ENCODE measurements at regions not wholly inside any gene's neighbourhood (a gene's known extent, or its start where the extent isn't known, plus 50 kb on each side); places are given as distances from the start of the nearest gene placed in this dataset.

DNA sequence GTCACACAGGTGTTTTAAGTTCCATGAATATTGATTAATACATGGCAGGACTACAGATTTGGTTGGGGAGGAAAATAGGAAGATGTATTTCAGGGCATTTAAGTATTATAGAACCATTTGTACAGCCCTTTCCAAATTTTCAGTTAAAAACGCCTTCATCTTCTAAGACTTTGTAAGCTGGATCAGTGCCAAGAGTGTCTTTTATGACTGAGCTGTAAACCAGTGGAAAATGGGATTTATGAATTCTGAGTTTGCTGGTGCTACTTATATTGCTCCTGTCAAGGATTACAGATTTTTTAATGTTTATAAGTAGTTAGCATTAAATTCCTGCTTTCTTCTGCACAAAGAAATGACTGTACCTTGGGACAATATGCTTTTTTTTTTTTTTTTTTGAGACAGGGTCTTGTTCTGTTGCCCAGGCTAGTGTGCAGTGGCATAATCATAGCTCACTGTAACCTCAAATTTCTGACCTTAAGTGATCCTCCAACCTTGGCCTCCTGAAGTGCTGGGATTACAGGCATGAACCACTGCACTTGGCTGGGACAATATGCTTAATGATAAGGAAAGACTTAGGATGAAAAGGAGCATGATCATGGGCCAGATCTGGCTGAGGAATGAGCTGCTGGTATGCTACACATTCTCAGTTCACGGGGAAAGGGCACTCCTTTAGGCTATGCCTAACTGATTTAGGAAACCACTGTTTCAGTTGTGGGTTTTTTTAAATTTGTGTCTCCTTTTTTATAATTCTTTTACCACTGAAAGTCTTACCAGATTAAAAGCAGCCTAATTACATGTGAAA lies 113.6 kb upstream of the MTNR1B start:
- TF ChIP-seq, protein P1, sequence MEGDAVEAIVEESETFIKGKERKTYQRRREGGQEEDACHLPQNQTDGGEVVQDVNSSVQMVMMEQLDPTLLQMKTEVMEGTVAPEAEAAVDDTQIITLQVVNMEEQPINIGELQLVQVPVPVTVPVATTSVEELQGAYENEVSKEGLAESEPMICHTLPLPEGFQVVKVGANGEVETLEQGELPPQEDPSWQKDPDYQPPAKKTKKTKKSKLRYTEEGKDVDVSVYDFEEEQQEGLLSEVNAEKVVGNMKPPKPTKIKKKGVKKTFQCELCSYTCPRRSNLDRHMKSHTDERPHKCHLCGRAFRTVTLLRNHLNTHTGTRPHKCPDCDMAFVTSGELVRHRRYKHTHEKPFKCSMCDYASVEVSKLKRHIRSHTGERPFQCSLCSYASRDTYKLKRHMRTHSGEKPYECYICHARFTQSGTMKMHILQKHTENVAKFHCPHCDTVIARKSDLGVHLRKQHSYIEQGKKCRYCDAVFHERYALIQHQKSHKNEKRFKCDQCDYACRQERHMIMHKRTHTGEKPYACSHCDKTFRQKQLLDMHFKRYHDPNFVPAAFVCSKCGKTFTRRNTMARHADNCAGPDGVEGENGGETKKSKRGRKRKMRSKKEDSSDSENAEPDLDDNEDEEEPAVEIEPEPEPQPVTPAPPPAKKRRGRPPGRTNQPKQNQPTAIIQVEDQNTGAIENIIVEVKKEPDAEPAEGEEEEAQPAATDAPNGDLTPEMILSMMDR (IDR thresholded peaks at IDR 0.05; ENCODE audit: extremely low read depth, insufficient read depth, missing control alignments), result no peak
- in situ Hi-C loops (cut with MboI; ENCODE audit: low pct_unique_long_range_greater_than_20kb, low sequenced_read_pairs, unreplicated experiment), result no loop called here
- no peak for DNase-seq (ENCODE audit: low spot score)

DNA sequence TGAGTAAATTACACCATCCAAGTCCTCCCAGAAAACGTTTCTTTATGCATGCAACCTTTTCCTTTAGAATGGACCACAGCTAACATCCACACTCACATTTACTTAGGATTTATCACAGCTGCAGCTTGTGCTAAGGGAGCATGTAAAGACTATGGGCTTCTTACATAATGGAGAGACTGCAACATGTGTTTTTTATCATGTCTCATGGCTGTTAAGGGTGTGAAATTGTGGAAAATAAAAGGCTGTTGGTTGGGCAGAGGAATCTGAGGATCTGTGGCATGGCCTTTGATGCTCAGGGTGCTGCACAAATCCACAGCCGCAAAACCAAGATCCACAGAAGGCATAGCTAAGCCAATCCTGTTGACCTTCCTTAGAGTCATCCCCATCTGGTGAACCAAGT lies 112.0 kb upstream of the MTNR1B start:
- no peak for DNase-seq (ENCODE audit: low spot score)
- in situ Hi-C loops (cut with MboI; ENCODE audit: low pct_unique_long_range_greater_than_20kb, low sequenced_read_pairs, unreplicated experiment), result no loop called here
- TF ChIP-seq, protein P1 (IDR thresholded peaks at IDR 0.05; ENCODE audit: extremely low read depth, insufficient read depth, missing control alignments), result no peak

DNA sequence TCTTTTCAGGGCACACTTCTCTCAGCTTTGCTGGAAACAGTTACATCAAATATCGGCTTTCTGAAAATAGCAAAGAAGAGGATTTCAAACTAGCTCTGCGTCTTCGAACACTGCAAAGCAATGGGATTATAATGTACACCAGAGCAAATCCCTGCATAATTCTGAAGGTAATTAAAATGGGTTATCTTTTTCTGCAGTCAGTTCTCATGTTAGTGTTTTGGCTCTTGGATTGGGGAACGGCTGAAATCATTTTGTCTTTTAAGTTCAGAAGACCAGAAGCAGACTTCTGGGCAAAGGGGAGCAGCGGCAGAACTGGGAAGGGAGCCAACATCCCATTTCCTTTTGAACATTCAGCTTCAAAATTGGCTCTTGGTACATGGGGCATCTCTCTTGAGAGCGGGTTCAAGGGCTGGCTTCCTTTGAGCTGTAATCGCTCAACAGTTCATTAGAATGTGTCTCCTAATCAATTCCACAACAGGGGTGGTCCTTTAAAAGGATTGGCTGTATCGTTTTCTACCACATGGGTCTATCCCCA lies 110.2 kb upstream of the MTNR1B start:
- in situ Hi-C loops (cut with MboI; ENCODE audit: low pct_unique_long_range_greater_than_20kb, low sequenced_read_pairs, unreplicated experiment), result no loop called here
- TF ChIP-seq, protein P1 (IDR thresholded peaks at IDR 0.05; ENCODE audit: extremely low read depth, insufficient read depth, missing control alignments), result no peak
- no peak for DNase-seq (ENCODE audit: low spot score)

DNA sequence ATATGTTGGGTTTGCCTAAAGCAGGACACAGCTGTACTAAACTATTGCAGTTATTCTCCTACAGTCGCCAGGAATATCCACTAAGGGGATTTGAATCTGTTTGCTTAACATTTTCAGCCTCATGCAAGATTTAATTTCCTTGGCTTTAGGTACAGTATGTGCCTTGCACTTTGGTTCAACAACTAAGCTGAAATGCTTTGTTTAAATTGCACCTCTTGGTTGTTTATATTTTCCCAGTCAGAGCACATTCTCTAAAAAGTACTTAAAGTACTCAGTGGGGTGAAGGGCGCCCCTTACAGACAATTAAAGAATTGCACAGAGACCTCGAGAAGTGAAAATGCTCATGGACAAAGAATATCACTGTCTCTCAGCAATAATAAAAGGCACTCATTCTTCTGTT lies 107.8 kb upstream of the MTNR1B start:
- in situ Hi-C loops (cut with MboI; ENCODE audit: low pct_unique_long_range_greater_than_20kb, low sequenced_read_pairs, unreplicated experiment), result no loop called here
- DNase-seq (ENCODE audit: low spot score), result no peak
- TF ChIP-seq, protein P1 (IDR thresholded peaks at IDR 0.05; ENCODE audit: extremely low read depth, insufficient read depth, missing control alignments), result no peak

- in situ Hi-C loops (cut with MboI; ENCODE audit: low pct_unique_long_range_greater_than_20kb, low sequenced_read_pairs, unreplicated experiment), result no loop called here
- TF ChIP-seq, protein P1 (IDR thresholded peaks at IDR 0.05; ENCODE audit: extremely low read depth, insufficient read depth, missing control alignments), result no peak
- no peak for DNase-seq (ENCODE audit: low spot score)
Measured at GRCh38 chr11:92865352-92865751, 104.1 kb upstream of the MTNR1B start.

DNA sequence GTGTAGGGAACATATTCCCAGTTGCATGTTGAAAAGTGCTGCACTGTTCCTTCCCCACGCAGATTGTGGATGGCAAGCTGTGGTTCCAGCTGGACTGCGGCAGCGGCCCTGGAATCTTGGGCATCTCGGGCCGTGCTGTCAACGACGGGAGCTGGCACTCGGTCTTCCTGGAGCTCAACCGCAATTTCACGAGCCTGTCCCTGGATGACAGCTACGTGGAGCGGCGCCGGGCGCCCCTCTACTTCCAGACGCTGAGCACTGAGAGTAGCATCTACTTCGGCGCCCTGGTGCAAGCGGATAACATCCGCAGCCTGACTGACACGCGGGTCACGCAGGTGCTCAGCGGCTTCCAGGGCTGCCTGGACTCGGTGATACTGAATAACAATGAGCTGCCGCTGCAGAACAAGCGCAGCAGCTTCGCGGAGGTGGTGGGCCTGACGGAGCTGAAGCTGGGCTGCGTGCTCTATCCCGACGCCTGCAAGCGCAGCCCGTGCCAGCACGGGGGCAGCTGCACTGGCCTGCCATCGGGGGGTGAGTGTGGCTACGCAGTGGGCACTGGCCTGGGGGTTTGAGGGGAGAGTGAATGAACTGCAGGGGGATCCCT lies 102.7 kb upstream of the MTNR1B start:
- in situ Hi-C loops (cut with MboI; ENCODE audit: low pct_unique_long_range_greater_than_20kb, low sequenced_read_pairs, unreplicated experiment), result no loop called here
- DNase-seq (ENCODE audit: low spot score), result no peak
- TF ChIP-seq, protein P1 (IDR thresholded peaks at IDR 0.05; ENCODE audit: extremely low read depth, insufficient read depth, missing control alignments), result no peak
